HG02981 (cell line): ENCODE measurements at regions not wholly inside any gene's neighbourhood (a gene's known extent, or its start where the extent isn't known, plus 50 kb on each side); places are given as distances from the start of the nearest gene placed in this dataset.
A peak's percentile ranks its signal among the peaks of the same experiment; 100 is the strongest.
"Not testable (repeated sequence)": the region's sequence is repeated elsewhere in the genome, so short reads cannot be mapped to it uniquely, and the experiment has no call there.

ENCODE experiments used
- ATAC-seq: cut with Tn5 transposase; IDR thresholded peaks from one replicate; pipeline ENCODE4 v1.9.1; 2021; ENCODE audit warnings: mild to moderate bottlenecking, moderate library complexity; ENCODE audit not compliant: unreplicated experiment

DNA sequence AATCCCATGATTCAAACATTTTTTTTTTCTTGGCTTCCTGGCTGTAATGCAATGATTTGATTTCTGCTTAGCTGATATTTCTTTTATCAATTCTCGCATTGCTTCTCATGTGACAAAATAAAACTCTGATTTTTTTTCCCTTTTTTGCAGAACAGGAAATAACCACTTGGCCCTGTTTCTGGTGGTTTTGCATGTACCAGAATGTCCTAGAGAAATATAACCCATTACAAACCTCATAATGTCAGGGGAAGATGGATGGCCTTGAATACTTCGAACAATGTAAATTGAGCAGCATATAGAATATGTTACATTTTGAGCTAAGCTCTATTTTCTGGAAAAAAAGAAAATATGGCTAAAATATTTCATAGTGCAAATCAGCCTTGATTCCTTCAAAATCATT lies 275.6 kb downstream of the RAP2B start:
- ATAC-seq, result no peak

DNA sequence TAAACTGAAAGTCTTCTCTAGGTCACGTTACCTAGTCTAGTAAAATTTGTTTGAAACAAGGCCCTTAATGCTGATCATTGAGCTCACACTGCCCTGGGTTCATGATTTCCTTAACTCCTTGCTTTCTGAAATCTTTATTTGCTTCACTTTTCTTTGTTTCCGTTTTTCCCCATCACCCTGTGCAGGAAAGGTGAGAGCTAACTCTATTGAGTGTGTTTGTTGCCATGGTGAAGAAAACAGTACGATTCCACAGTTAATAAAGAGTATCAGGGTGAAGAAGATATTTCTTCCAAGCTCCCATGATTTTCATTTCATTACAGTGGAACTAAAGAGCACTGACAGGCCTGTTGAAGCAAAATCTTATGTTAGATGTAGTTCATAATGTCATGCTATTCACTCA lies 276.2 kb downstream of the RAP2B start:
- ATAC-seq, result no peak

GRCh38 chr3:153439780-153440179 lies 277.8 kb downstream of the RAP2B start:
- ATAC-seq, result no peak

- no peak for ATAC-seq
Observed at GRCh38 chr3:153440311-153440710, 278.3 kb downstream of the RAP2B start.

DNA sequence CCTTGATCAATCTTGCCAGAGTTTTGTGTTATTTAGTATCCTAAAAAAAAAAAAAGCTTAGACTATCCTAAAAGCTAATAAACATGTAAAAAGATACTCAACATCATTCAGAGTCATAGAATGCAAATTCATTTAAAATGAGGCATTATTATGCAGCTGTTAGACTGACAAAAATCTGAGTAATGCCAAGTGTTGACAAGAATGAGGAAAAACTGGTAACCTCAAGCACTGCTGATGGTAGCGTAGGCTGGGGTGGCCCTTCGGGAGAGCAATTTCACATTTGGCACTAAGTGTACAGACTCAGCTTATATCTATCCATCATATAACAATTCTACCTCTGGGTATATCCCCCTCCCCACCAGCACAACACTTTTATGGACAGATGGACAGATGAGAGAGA lies 280.4 kb downstream of the RAP2B start:
- ATAC-seq, result no peak

DNA sequence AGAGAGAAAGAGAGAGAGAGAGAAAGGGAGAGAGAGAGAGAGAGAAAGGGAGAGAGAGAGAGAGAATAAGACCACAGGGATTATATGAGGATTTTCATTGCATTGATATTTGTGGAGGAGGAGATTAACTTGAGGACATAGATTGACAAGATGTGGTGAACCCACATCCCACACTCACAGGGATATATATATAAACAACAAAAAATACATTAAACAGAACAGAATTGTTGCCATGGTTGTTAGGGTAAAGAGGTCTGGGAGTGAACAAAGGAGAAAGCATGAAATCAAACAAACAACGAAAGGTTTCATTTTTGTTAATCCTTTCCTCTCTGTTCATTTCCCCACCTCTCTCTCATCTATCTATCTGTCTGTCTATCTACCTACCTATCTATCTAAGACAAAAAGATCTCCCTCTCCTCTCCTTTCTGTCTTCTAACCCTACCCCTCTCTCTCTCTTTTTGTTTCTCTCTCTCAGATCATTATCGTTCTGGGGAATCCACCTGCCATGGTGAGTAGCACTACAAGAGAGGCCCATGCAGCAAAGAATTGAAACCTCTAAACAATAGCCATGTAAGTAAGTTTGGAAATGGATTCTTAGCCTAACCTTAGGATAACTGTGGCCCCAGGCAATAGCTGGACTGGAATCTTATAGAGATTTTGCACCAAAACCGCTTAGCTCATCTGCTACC lies 280.9 kb downstream of the RAP2B start:
- no peak for ATAC-seq

DNA sequence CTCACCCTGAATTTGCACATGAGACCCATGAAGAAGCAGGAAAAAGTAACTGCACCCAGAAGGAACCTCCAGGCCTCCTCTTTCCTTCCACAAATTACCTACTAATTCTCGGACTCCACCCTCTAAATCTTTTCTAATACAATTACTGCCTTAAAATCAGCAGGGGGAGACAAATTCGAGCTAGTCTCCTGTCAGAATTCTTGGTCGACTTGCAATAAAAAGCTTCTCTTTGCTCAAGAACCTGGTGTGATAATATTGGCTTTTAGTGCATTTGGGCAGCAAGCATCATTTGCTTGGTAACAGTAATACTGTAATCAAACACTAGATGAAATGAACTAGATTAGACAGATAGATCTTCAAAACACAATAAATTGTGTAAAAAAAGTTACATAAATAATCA lies 281.9 kb downstream of the RAP2B start:
- no peak for ATAC-seq

DNA sequence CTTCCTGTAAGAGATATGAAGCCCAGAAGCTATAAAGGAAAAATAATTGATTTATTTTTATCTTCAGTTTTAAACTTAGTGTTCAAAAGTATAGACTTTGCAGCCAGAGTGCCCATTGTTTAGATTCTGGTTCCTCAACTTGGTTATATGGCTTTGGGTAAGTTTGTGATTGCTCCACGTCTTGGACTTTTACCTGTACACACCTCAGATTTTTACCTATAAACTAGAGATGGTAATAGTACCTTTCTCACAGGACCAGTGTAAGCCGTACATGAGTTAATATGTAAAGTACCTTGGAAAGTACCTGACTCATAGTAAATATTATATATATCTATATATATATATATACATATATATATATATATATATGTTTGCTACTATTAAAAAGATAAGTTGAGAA lies 283.8 kb downstream of the RAP2B start:
- ATAC-seq, result no peak

GRCh38 chr3:153448151-153448829 lies 286.3 kb downstream of the RAP2B start:
- no peak for ATAC-seq

GRCh38 chr3:153456833-153457545 lies 295.0 kb downstream of the RAP2B start:
- no peak for ATAC-seq

GRCh38 chr3:153458881-153459280 lies 296.9 kb downstream of the RAP2B start:
- no peak for ATAC-seq

DNA sequence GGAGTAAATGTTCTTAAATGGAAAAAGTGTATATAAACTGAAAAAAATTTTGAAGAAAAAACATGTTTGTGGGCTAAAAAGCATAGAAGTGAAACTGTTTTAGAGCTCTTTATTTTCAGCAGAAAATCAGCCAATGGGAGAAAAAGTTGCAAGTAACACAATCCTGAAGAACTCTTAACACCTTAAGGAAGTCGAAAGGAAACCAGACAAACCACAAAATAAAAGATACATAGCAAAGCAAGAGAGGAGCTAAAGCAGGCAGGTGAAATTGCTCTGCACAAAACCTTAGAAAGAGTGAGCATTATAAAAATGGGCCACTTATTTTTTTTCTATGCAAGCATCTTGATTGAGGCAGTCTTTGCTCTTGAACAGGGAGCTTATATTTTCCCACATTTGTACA lies 300.5 kb downstream of the RAP2B start:
- ATAC-seq, result no peak

DNA sequence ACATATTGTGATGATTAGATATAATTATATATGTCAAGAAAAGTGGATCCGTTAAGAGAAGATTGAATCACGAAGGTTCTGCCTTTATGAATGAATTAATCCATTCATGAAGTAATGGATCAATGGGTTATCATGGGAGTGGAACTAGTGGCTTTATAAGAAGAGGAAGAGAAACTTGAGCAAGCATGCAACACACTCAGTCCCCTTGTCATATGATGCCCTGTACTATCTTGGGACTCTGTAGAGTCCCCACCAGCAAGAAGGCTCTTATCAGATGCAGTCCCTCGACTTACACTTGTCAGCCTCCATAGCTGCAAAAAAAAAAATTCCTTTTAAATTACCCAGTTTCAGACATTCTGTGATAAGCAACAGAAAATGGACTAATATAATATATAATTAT lies 301.9 kb downstream of the RAP2B start:
- peak; percentile 91 for ATAC-seq

DNA sequence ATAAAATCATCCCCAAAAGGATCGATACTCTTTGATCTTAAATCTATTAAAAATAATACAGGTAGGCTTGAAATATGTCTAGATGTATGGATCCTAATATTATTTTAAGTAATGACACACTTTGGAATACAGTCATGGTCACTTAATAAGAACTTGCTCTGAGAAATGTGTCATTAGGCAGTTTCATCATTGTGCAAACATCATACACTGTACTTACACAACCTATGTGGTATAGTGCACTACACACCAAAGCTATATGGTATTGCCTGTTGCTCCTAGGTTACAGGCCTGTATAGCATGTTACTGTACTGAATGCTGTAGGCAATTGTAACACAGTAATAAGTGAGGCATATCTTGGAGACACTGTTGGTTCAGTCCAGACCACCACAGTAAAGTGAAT lies 307.1 kb downstream of the RAP2B start:
- ATAC-seq, result no peak

GRCh38 chr3:153484842-153485241 lies 322.8 kb downstream of the RAP2B start:
- no peak for ATAC-seq

DNA sequence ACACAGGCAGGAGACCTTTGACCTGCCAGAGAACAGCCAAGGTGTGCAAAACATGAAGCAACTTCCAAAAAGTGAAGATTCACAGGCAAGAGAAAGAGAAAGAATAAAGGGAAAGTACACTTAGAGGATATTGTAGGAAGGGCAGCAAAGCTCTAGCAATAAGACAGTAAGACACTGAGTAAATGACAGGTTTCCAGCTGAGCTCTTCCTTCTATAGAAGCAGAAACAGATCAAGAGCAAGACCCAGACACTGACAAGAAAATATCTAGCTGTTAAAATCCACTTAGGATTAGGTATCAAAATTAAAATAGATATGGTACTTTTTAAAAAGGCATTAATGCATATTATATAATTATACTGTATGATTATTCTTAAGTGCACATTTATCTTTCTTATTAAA lies 333.4 kb downstream of the RAP2B start:
- ATAC-seq, result no peak

- ATAC-seq, result no peak
Observed at GRCh38 chr3:153502682-153503081, 340.7 kb downstream of the RAP2B start.

GRCh38 chr3:153503873-153504272 lies 341.8 kb downstream of the RAP2B start:
- ATAC-seq, result no peak

GRCh38 chr3:153506205-153506604 lies 344.2 kb downstream of the RAP2B start:
- not testable (repeated sequence) for ATAC-seq

DNA sequence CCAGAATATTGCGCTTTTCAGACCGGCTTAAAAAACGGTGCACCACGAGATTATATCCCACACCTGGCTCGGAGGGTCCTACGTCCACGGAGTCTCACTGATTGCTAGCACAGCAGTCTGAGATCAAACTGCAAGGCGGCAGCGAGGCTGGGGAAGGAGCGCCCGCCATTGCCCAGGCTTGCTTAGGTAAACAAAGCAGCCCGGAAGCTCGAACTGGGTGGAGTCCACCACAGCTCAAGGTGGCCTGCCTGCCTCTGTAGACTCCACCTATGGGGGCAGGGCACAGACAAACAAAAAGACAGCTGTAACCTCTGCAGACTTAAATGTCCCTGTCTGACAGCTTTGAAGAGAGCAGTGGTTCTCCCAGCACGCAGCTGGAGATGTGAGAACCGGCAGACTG lies 344.7 kb downstream of the RAP2B start:
- not testable (repeated sequence) for ATAC-seq

GRCh38 chr3:153513236-153513635 lies 351.2 kb downstream of the RAP2B start:
- ATAC-seq, result no peak

- no peak for ATAC-seq
Observed at GRCh38 chr3:153528473-153528872, 366.4 kb downstream of the RAP2B start.
